A549 (cell line): ENCODE measurements at regions not wholly inside any gene's neighbourhood (a gene's known extent, or its start where the extent isn't known, plus 50 kb on each side); places are given as distances from the start of the nearest gene placed in this dataset.

Experiments
- POLR2A ChIP-seq: IDR thresholded peaks from 2 replicates; pipeline ENCODE4 v1.6.1; 2012; ENCODE audit warnings: mild to moderate bottlenecking, low read length
- TP53 ChIP-seq: fragments of 250-450 bp; sonication (Bioruptor Pico); IDR thresholded peaks from 2 replicates; pipeline ENCODE4 v1.5.0; 2021; ENCODE audit warnings: mild to moderate bottlenecking, moderate library complexity

- no peak for TF ChIP-seq POLR2A
- no peak for TF ChIP-seq TP53 (CRISPR knock-in tag)
These were observed 429.8 kb downstream of the EPHA4 start for GRCh38 chr2:221142341-221142740.
